NCI-H526 (cell line): ENCODE measurements at regions not wholly inside any gene's neighbourhood (a gene's known extent, or its start where the extent isn't known, plus 50 kb on each side); places are given as distances from the start of the nearest gene placed in this dataset.
"Not testable (repeated sequence)": the region's sequence is repeated elsewhere in the genome, so short reads cannot be mapped to it uniquely, and the experiment has no call there.

Experiments used
- DNase-seq, 2 experiments: peaks; one replicate each; lab custom pipeline; 2025; lab: John Stamatoyannopoulos, UW

DNA sequence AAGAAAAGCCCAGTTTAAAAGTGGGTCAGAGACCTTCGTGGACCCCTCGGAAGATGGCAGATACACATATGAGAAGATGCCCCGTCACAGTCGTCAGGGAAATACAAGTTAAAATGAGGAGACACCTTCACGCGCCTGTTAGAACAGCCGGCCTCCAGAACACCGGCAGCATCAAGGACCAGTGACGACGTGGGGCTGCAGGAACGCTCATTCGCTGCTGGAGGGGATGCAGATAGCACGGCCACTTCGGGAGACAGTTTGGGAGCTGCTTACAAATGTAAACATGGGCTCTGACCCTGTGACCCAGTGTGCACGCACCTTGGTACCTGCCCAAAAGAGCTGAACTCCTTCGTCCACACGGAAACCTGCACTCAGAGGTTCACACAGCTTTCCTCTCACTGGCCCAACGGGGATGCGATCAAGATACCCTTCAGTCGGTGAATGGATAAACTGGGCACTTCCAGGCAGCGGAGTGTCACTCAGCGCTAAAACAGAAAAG lies 83.7 kb upstream of the CTDP1 start:
- DNase-seq, result no peak

DNA sequence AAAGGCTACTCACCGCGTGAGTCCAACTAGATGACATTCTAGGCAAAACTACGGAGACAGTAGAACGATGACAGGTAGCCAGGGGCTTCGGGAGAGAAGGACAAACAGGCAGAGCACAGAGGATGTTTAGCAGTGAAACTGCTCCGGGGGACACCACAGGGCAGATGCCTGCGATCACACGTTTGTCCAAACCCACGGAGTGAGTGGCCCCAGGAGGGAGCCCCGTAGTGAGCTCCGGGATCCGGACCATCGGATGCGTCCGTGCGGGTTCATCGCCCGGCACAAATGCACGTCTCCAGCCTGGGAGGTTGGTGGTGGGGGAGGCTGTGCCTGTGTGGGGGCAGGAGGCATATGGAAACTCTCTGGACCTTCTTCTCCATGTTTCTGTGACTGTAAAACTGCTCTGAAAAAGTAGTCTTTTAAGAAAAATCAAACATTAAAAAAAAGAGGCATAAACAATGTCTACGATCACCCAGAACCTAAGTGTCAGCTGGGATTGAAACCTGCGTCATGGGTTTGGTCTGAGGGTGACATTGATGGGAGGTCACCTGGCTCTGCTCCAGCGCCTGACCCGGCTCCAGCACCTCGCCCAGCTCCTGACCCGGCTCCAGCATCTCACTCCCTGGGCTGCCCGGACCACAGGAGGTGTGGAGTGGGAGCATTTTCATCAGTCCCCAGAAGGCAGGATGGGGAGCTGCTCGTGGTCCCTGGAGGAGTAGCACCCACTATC lies 83.0 kb upstream of the CTDP1 start:
- no peak for DNase-seq

DNA sequence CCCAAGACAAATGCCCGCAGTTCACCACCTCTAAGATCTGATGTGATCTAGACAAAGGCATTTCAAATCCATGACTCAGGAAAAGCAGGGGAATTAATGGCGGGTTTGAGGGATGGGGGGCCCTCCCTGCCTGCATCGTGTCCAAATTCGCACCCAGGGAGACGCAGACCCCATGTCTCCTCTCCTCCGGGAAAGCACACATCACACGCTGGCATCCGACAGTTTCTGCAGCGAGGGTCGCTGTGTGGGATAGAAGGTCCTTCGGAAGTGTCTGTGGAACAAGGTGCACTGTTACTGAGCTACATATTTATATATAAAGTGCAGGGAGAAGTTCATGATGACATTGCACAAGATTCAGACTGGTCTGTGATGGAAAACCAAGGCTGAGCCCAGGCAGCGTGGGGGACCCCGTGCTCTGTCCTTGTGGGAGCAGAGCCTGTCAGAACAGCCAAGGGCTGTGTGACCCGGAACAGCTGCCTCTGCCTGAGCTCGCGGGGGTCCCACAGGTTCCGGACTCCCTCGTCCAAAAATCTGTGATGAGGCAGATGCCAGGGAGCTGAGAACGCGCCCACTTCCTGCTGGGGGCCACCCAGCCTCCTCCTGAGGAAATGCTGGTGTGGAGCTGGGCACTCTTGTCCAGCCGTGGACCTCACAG lies 82.3 kb upstream of the CTDP1 start:
- no peak for DNase-seq

DNA sequence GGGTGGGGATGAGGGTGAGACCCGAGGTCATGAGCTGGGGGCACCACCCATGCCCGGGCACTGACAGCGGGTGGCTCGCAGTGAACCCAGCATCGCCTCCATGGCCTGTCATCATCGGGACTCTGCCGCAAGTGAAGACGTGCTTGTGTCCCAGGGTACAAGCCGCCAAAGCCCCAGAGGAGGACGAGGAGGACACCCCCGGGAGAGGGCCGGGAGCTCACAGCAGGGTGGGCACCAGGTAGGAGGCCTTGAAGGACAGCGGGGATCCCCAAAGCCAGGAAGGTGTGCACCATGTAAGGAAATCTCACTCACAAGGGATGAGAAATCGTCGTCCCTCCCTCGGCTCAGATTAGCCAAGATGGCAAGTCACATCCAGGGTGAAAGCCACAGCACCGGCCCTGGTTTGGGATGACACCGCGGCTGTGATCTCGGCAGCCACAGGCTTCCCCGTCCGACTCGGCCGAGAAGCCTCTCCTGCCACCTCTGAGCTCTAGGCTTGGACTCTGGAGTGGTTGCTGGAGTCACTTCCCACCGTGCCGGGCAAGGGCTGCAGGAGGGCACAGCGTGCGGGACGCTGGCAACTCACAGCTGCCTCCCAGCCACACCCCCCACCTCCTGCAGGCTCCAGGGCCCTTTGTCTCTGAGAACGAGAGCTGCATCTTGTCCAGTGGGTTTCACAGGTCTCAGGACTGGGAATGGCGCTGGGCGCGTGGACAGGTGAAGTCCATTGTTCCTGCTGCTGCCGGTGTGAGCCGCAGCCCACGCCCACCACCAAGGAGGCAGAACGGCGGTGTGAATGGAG lies 81.6 kb upstream of the CTDP1 start:
- no peak for DNase-seq

DNA sequence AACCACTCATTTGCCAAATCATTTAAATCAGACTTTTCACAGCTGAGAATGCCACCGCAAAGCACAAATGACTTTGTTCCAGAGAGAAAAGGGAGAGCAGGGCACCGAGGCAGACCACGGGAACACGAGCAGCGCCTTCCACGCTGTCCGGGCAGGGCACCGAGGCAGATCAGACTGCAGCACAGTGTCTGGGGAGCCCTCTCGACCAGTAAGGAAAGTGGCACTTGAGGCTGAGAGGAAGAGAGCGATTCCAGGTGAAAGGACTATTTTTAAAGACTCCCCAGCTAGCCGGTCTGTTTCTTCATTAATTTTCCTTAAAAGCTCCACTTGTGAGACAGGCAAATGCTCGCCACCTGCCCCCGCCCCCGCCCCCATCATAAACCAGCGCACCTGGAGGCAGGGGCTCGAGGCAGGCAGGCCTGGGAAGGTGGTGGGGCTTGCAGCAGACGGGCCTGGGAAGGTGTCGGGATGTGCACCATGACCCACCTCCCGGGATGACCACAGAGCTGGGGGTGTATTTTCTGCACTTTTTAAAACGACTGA lies 80.9 kb upstream of the CTDP1 start:
- DNase-seq, result no peak

DNA sequence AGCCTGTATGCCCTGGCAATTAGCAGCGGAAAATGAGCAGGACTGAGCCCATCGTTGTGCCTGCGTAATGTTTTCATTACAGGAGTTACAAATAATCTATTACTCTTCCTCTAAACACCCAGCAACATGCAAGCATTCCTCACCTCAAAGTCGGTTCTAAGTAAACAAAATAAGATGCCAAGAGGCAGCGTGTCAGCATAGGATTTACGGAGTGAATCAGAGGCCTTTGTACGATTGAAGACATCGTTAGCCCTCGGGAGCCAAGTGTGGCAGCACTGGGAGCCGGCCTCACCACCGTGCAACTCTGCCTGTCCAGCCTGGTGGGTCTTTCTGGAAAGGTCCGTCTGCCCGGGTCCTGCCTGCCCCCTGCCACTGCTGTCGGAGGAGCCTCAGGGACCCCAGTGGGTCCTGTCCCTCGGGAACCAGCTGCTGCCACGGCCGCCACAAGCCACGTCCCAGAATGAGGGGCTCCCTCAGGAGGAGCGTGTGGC lies 80.1 kb upstream of the CTDP1 start:
- no peak for DNase-seq

DNA sequence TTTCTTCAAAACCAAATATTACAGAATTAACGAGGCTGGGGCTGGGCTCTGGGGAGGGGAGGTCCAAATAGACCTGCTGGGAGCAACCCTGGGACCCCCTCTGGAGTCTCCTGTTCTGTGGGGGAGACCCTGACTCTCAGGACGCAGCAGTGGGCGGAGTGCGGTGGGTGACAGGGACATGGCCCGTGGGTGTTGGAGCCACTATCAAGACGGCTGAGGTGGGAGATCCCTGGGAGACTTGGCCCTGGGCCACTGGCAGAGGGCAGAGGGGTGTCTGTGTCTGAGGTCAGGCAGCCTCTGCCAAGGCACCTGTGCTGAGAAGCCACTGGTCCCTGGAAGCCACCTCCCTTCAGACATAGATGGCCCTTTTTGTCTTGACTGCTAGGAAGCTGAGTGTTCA lies 79.5 kb upstream of the CTDP1 start:
- no peak for DNase-seq

DNA sequence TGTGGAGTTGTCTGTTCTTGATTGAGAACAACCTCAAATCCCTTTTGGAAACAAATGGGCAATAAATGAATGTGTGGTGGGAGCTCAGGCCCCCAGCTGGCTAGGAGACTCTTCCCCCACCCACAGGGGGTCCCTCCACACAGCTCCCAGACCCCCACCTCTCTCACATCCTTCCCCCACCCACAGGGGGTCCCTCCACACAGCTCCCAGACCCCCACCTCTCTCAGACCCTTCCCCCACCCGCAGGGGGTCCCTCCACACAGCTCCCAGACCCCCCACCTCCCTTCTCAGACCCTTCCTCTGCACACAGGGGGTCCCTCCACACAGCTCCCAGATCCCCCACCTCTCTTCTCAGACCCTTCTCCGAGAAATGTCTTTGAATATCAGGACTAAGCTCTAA lies 79.0 kb upstream of the CTDP1 start:
- DNase-seq, result no peak

DNA sequence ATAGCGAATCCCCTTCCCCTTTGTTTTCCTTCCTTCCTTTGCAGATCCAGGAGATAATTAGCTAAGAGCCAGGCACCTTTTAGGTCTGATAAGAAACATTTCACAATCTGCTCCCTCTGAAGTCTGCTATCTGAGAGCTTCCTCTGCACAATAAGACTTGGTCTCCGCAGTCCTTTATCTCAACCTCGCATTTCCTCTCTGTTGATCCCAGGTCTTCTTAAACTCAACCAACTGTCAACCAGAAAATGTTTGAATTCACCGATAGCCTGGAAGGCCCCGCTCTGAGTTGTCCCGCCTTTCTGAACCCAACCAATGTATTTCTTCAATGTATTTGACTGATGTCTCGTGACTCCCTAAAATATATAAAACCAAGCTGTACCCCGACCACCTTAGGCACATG lies 78.4 kb upstream of the CTDP1 start:
- no peak for DNase-seq

DNA sequence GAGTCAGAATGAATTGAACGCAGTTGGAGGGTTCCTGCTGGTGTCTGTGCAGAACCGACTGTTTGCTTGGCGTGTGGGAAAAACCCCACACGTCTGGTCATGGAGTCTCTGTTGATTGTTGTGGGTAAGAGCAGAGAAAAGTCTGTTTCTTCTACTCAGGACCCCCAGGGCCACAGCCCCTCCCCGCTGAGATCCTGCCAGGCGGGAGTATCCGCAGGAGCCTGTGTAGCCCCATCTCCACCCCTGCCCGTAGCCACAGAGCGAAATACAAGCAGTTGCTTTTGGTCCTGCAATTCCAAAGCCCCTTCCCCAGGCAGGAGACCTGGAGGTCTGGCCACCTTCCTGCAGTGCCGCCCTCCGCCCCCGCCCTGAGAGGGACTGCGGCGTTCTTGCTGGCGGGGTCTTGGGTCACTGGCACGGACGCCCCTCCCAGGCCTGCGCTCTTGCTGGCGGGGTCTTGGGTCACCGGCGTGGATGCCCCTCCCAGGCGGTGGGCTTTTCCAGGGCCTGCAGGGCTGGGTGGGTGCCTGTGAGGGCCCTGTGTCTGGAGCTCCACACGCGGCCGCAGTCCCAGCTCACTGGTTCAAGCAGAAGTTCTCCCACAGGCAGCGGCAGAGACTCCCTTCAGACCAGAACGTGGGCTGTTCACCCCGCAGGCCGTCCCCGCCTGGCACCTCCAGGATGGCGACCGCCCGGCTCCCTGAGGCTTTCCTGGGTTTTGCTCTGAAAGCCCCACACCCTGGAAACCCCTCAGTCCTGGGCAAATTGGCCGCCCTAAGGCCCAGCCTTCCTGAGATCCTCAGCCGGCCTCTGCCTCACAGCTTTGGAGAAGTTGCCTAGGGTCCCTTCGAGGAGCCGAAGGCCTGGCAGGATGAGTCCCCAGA lies 76.0 kb upstream of the CTDP1 start:
- DNase-seq, result no peak

DNA sequence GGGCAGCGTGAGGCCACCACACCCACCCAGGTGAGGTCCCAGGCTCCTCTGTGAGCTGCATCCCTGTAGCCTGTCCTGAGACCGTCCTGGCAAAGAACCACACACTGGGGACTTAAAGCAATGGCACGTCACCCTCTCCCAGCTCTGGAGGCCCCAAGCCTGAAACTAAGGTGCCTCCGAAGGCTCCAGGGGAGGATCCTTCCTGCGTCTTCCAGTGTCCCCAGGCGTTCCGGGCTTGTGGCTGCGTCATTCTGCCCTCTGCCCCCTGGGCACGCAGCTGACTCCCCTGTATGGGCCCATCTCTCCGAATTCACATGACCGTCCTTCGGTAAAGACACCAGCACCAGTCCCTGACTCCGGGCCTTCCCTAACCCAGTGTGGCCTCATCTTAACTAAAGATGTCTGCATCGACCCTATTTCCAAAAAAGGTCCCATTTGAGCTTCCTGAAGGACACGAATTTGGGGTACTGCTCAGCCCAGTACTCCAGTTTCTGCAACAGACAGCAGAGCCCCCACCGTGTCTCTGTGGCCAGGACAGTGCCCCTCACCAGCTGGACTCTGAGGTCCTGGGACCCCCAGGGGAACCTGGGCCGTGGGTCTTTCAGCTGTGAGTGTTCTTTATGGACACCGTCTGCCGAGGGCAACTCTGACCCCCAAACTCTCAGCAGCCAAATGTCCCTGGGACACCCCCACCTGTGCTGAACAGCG lies 75.2 kb upstream of the CTDP1 start:
- DNase-seq, result no peak

DNA sequence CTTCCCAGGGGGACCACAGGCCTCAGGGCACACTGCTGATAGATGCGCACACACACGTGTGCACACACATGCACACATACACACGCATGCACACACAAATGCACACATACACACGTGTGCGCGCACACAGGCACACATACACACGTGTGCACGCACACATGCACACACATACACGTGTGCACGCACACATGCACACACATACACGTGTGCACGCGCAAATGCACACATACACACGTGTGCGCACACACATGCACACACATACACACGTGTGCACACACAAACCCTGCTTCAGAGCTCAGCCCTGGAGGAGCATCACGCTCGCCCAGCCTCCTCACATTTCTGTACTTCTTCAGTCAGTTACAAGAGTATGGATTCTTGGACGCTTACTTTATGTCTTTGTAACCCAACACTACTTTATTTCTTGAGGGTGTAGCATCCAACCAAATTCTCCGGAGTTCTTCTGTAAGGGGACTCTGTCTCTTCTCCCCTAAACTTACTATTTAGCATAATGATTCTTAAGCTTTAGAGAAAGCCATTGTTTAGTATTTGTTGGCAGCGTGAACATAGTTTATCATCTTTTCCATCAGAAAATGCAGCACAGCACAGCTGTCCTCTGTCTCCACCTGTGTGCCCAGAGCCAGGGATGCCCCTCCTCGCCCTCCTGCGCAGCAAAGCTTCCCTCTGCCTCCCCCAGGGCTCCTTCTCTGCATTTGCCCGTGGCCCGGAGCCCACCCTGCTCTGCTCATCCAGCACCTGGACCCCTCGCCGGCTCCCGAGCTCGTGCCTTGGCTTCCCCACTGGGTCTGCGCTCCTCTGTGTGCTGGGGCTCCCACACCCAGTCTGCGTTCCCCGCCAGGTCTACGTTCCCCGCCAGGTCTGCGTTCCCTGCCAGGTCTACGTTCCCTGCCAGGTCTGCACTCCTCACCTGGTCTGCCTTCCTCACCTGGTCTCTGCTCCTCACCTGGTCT lies 74.4 kb upstream of the CTDP1 start:
- DNase-seq, result no peak

DNA sequence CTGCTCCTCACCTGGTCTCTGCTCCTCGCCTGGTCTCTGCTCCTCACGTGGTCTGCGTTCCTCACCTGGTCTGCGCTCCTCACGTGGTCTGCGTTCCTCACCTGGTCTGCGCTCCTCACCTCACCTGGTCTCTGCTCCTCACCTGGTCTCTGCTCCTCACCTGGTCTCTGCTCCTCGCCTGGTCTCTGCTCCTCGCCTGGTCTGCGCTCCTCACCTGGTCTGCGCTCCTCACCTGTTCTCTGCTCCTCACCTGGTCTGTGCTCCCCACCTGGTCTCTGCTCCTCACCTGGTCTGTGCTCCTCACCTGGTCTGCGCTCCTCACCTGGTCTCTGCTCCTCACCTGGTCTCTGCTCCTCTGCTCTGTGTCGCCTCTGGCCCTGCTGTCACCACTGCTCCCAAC lies 73.5 kb upstream of the CTDP1 start:
- DNase-seq, result not testable (repeated sequence)

DNA sequence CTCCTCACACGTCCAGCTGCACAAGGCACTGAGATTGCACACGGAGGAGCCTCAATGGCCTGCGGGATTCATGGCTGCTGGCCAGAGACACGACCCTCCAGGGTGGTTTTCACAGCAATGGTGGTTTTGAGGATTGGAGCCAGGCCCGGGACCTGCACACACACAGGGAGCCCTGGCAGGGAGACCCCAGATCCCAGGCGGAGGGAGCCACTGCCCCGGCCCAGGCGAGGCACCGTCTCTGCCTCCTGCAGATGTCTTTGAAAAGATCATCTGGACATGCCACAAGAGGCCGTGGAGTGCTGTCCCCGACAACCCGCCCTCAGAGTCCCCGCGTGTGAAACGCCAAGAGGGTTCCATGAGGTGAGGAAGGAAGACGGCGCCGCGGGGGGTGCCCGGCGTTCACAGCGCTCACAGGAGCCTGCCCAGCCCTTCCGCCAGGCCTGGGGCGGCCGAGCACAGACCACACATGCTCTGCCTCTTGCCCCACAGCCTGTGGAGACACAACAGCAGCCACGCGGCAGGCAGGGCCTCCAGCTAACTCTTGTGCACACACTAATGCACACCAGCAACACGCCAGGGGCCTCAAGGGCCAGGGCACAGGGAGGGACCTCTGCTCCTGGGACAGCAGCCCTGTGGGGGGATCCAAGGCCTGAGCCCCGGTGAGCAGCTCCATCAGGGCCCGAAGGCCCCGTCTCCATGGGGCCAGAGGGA lies 72.8 kb upstream of the CTDP1 start:
- no peak for DNase-seq

DNA sequence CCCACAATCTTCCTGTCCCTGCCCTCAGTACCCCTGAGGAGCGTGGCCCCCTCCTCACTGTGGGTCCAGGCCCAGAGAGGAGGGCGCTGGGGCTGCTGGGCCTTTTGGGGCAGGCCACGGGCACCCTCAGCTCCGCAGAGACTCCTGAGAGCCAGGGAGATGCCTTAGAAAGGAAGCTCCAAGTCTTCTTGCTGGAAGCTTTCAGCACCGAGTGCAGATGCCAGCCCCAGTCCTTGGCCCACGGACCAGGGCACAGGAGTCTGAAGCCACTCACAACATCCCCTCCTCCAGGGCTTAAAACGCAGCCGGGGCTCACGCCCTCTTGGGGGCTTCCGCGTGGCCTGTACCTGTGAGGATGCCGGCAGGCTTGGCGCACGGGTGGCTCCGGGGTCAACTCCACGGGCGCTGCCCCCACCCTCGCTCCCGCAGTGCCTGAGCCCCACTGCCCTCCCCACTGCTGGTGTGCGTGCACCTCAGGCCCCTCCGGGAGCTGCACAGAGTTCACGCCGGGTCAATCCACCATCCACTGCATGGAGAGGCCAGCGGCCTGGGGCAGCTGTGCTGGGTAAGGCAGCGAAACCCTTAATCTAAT lies 72.1 kb upstream of the CTDP1 start:
- DNase-seq, result no peak

DNA sequence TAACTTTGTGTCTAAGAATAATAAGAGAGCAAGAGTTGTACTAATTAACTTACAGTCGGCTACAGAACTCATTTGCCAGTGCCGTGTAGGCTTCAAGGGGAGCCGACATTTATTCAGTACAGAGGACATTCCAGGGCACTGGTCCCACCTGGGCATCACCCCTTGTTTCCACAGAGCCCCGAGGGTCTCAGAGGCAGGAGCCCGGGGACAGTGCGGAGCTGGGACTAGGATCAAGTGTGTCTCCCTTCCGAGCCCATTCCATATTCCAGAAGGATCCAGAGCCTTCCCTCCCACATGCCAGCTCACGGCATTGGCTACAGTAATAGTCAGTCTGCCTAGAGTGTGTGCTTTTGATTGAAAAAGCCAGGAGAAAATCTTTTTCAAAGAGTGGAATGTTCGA lies 71.5 kb upstream of the CTDP1 start:
- no peak for DNase-seq

DNA sequence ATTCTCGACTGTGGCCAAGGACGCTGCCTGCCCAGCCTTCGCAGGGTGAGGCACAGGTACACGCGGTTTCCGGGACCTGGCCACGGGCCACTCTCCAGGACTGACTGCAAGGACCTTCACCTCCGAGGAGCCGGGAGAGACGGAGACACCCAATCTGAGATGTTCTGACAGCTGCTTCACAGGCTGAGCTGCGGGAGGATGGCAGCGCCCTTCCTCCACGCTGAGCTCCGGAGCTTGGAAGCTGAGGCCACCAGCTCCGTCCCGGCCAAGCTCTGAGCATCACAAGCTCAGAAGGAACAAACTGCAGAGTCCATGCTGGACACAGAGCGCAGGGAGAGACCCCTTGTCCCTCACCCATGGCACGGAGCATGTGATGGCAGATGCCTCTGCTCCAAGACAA lies 71.1 kb upstream of the CTDP1 start:
- no peak for DNase-seq

DNA sequence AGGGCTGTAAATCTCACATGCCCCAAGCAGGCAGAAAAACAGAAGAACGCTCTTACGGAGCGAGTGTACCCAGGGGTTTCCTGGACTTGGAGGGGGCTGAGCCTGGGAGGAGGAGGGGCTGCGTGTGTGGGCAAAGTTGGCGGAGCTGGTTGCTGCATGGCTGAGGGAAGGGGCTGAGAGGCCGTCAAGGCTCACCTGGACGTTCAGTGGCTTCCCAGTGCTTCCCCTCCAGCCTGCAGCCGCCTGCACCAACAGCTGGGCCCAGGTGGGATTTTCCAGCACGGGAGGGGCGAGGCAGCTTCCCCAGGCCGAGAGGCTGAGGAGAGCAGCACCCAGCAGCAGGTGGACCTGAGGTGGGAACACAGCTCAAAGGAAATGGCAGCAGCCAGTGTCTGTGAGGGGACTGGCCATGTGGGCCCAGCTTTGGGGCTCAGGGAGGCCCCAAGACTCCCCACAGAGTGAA lies 70.6 kb upstream of the CTDP1 start:
- no peak for DNase-seq
